ELR (cell line): ENCODE measurements at regions not wholly inside any gene's neighbourhood (a gene's known extent, or its start where the extent isn't known, plus 50 kb on each side); places are given as distances from the start of the nearest gene placed in this dataset.

Experiments
- DNase-seq: peaks from one replicate; pipeline ENCODE4 v3.0.0-alpha.2; 2015; ENCODE audit warnings: low read depth

- no peak for DNase-seq
Observed at GRCh38 chr16:72406390-72406789, 234.4 kb upstream of the PMFBP1 start.

GRCh38 chr16:72404299-72404698 is 232.3 kb upstream of the PMFBP1 start:
- DNase-seq: no peak

DNA sequence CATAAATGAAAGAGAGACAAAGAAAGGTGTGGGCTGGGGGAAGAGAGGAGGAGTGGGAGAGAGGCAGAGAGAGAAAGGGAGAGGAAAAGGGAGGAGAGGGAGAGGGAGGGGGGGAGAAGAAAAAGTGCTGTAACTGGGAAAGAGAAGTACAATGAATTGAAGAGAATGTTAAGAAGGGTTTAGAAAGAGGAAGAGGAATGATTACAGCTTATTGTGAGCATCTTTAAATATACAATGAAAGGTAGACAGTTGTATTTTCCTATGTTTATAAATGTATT is 229.1 kb upstream of the PMFBP1 start:
- no peak for DNase-seq

GRCh38 chr16:72400257-72401083 is 228.5 kb upstream of the PMFBP1 start:
- peak; percentile 67 for DNase-seq

DNA sequence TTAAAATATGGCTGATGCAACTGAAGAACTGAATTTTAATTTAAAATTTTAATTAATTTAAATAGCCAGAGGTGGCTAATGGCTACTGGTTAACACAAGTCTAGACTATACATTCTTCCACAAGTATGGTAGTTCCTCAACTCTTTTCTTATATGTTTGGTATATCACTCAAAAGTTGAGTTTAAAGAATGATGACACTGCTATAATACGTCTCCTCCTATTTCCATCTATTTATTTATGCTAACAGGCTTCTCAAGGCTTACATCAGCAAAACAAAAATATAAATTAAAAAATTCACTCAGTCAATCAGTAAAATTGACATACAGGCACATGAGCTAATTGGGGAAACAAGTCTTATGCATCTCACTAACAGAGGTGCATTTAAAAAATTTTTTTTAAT is 227.9 kb upstream of the PMFBP1 start:
- no peak for DNase-seq

- no peak for DNase-seq
Observed at GRCh38 chr16:72397876-72398275, 225.9 kb upstream of the PMFBP1 start.

DNA sequence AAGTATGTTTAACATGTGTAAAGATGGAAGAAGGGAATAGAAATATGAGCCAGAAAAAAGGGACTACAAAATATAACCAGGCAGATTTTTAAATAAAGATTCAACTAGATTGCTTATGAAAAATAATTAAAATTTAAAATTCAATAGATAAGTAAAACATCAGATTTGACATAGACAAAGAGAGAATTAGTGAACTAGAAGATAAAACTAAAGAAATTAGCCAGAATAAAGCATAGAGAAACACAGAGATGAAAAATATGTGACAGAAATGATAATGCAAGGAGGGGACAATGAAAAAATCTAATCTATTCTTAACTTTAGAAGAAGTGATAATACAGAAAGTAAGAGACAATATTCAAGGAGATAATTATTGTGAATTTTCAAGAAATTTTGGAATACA is 222.6 kb upstream of the PMFBP1 start:
- DNase-seq: no peak

GRCh38 chr16:72389791-72390190 is 217.8 kb upstream of the PMFBP1 start:
- DNase-seq: no peak

- DNase-seq: no peak
Observed at GRCh38 chr16:72388007-72388406, 216.1 kb upstream of the PMFBP1 start.

GRCh38 chr16:72384651-72385050 is 212.7 kb upstream of the PMFBP1 start:
- DNase-seq: no peak

GRCh38 chr16:72380283-72380682 is 208.3 kb upstream of the PMFBP1 start:
- DNase-seq: no peak

DNA sequence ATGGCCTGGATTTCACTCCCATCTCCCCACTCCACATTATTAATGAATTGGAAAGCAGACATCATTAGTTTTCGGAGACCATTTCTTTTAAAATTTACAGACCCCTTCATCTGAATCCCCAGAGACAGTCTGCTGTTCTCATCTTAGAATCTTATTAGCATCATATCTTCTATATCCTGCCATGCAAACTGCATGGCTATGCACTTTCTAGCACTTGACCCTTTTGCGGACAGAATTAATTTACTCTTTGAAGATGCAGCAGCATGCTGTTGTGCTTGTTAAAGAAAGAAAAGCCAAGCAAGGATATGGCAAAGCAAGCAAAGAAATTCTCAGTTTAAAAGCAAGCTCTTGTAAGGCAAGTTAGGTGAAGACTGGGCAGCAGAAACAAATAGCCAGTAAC is 201.2 kb upstream of the PMFBP1 start:
- no peak for DNase-seq

- no peak for DNase-seq
Observed at GRCh38 chr16:72372087-72373045, 200.4 kb upstream of the PMFBP1 start.

- DNase-seq: peak; percentile 67
Observed at GRCh38 chr16:72371307-72372086, 199.5 kb upstream of the PMFBP1 start.

GRCh38 chr16:72369274-72369673 is 197.3 kb upstream of the PMFBP1 start:
- DNase-seq: no peak

DNA sequence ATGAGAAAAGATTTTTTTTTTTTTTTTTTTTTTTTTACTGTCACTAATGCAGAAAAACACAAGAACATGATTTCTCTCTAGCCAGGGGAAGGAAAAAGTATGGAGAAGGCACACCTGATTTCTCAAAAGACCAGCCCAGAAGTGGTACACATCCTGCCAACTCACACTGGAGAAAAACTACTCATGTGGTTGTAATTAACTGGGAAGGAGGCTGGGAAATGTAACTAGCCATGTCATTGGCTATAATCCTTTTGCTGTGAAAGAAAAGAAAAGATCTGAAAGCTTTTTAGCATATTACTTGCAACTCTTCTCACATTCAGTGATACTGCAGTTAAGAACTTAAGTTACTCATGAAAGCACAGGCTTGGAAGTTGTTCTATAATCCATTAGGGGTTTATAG is 195.9 kb upstream of the PMFBP1 start:
- no peak for DNase-seq

DNA sequence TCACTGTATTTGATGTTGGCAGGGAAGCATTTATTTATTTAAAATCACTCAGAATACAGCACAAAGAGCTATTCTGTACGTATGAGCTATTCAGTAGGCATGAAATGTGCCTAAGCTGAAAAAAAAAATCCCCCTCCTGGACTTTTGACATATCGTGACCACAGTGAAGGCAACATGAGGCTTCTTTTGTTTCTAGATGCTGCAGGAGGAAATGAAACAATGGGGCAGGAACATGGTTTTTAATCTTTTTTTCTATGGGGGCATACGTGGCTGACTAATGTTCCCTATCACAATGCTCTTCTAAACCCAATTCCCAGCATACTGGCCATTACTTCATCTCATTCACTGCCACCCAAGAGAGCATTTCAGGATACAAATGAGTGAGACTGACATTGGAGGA is 191.0 kb upstream of the PMFBP1 start:
- no peak for DNase-seq

- no peak for DNase-seq
Observed at GRCh38 chr16:72362476-72362875, 190.5 kb upstream of the PMFBP1 start.

- DNase-seq: no peak
Observed at GRCh38 chr16:72357910-72358309, 186.0 kb upstream of the PMFBP1 start.

DNA sequence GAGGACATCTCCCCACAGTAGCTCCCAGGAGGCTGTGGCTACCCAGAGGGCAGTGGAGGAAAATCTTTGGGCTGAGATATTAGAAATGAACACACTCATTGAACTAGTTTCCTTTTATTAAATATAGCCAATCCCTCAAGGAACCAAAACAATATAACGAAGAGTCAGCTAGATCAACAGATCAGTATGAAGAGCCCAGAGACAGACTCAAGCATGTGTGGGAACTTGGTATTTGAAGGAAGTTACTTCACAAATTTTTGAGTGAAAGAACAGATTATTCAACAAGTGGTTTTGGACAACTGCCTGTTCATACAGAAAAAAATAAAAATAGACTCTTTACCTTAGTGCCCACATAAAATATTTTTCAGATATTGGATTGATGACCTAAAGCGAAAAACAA is 183.6 kb upstream of the PMFBP1 start:
- DNase-seq: no peak

- DNase-seq: no peak
Observed at GRCh38 chr16:72349719-72350118, 177.8 kb upstream of the PMFBP1 start.

DNA sequence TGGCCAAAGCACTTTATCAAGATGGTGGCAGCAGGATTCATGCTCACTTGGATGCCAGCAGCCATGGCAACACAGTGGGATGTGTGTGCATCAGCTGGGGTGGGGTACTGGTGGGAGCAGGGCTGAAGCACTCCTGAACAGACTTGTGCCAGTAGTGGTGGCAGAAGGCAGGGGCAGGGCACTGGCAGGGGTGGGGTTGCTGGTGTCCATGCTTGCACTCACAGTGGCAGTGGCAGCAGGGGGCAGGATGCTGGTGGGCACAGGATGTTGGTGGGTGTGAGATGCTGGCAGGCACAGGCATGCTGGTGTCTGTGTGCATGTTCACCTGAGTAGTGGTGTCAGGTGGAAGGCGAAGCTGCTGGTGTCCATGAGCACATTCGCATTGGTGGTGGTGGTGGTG is 161.0 kb upstream of the PMFBP1 start:
- no peak for DNase-seq

DNA sequence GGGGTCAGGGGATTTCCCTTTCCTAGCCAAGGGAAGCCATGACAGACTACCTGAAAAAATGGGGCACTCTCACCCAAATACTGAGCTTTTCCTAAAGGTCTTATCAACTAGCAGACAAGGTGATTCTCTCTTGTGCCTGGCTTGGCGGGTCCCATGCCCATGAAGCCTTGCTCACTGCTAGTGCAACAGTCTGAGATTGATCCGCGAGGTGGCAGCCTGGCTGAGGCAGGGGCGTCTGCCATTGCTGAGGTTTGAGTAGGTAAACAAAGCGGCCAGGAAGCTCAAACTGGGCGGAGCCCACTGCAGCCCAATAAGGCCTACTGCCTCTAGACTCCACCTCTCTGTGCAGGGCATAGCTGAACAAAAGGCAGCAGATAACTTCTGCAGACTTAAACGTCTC is 152.6 kb upstream of the PMFBP1 start:
- no peak for DNase-seq
